ENCODE measurements at regions not wholly inside any gene's neighbourhood (a gene's known extent, or its start where the extent isn't known, plus 50 kb on each side); places are given as distances from the start of the nearest gene placed in this dataset.
"Not testable (repeated sequence)": the region's sequence is repeated elsewhere in the genome, so short reads cannot be mapped to it uniquely, and the experiment has no call there.

DNA sequence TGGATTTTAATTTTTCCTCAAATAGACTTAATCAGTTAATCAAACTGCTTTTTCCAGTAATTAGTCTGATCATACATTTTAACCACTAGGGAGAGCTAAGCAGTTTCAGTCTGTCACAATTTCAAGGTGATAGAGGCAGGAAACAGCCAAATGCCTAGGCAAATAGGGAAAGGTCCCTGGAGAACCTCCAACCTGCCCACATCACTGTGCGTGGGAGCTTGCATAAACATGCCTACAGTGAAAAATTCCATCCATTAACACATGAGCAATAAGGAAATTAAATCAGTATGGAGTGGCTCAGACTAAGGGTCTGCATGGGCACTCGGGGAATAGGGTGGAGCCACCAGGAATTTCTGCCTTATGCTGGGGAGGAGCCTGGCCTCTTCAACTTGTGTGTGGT is 74.6 kb downstream of the AASDHPPT start:
- peak in 1 of 56 donors; percentile 1 for DNase-seq

GRCh38 chr11:106152824-106153223 is 75.4 kb downstream of the AASDHPPT start:
- no peak for DNase-seq

DNA sequence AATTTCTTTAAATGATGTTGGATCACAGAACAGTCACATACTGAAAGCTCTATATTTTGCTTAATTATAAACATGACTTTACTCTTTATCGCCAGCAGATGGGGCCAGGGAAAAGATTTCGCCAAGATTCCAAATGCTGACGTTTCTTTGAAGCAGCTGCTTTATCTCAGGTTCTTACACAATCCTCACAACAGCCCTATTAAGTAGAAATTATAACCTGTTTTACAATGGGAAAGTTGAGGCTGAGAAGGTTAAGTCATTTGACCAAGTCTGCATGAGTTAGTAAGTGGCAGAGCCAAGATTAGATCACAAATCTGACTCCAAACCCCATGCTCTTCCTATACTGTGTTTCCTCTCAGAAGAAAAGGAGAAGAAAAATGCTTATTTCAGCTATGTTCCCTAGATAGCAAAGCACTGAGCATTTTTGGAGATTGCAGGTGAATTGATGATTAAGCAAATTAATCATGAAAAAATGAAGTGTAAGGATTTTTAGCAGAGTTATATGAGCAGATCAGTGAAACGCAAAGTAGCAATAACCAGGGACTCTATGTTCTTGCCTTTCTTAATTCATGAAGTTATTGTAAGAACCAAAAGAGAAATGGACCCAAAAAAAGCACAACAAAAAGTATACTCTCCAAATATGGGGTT is 79.0 kb downstream of the AASDHPPT start:
- DNase-seq: peak in 8 of 56 donors; percentile 1 to 24 (median 12)

GRCh38 chr11:106158406-106158805 is 80.9 kb downstream of the AASDHPPT start:
- DNase-seq: no peak

- no peak for DNase-seq
These were observed 82.4 kb downstream of the AASDHPPT start for GRCh38 chr11:106159836-106160235.

GRCh38 chr11:106160494-106160893 is 83.0 kb downstream of the AASDHPPT start:
- DNase-seq: no peak

GRCh38 chr11:106161775-106162634 is 84.5 kb downstream of the AASDHPPT start:
- DNase-seq: no peak

DNA sequence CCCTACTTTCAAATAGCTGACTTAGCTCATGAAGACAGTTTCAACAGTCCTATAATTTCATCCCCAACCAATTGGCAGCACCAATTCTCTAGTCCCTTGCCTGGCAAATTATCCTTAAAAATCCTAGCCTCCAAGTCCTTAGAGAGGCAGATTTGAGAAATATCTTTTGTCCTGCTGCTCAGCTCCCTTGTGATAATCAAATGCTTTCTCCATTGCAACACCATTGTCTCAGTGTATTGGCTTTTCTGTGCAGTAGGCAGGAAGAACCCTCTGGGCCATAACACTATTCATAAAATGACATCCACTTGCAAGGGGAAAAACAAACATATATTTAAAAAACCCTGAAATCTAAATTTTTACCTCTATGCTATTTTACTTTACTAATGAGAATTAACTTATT is 89.6 kb downstream of the AASDHPPT start:
- no peak for DNase-seq

- DNase-seq: no peak
These were observed 95.0 kb downstream of the AASDHPPT start for GRCh38 chr11:106172386-106172991.

- DNase-seq: no peak
These were observed 95.8 kb downstream of the AASDHPPT start for GRCh38 chr11:106173291-106173690.

- DNase-seq: not testable (repeated sequence)
These were observed 96.5 kb downstream of the AASDHPPT start for GRCh38 chr11:106174003-106174402.

DNA sequence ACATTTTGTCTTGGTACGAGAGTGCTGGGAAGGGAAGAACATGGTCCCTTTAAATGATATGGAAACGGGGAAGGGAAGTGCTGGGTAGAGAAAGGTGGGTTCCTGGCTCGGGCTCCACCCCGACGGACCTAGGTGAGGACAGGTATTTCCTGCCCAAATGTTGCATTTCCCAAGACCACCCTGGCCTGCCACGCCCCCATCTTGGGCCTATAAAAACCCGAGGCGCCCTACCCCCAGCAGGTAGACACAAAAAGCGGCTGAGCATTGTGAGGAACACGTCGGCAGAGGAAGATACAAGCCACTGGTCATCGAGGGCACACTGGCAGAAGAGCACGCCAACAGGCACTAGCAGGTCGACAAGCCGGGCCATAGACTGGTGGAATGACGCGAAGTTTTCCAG is 99.4 kb downstream of the AASDHPPT start:
- DNase-seq: no peak

GRCh38 chr11:106177311-106177710 is 99.8 kb downstream of the AASDHPPT start:
- DNase-seq: no peak

DNA sequence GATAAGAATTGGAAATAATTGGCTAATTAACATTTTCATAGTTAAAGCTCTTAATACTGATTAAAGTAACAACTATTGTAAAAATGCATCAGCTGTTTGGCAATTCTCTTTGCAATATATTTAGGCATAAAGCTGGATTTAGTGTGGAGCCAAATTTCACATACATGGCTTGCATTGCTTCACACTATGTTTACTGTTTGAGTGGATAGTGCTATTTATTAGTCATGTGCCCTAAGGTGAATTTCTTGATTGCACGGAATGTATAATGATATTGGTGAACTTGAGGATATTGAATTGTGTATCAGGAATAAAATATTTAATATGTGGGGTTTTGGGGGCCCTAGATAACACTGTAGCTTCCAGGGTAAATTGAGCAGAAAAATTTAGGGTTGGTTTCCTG is 100.9 kb downstream of the AASDHPPT start:
- no peak for DNase-seq

DNA sequence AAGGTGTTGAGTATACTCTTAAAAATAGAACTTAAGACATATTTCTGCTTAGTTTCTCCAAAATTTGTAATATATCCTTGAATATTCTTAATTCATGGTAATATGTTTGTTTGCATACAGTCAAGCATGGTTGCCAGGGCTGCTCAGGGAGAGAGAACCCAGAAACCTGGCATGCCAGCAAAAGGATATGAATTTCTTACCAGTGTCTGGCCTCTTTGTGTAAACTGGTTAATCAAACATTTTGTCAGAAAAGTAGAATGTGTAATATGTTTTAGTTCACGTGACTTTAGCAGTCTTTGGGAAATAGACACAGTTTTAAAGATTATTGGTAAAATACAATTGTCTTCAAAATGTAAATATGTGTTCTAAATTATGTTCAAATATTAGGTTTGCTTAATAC is 101.6 kb downstream of the AASDHPPT start:
- DNase-seq: no peak

- DNase-seq: no peak
These were observed 109.2 kb downstream of the AASDHPPT start for GRCh38 chr11:106186630-106187029.

GRCh38 chr11:106187860-106188456 is 110.5 kb downstream of the AASDHPPT start:
- DNase-seq: no peak

GRCh38 chr11:106193956-106194355 is 116.5 kb downstream of the AASDHPPT start:
- no peak for DNase-seq

DNA sequence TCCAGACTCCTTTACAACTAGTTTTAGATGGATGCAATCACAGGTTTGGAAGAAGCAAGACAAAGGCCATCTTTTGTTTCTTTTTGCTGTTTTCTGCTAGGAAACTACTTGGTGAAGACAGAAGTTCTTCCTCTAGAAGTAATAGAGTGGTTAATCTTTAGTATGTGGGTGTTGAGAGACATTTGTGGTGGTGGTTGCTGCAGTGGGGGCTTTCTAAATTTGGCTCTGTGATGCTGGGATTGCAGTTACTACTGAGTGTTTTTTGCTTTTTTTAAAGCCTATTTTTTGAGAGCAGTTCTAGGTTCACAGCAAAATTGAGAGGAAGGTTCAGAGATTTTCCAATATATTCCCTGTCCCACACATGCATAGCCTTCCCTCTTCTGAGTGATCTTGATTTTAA is 120.0 kb downstream of the AASDHPPT start:
- DNase-seq: no peak

GRCh38 chr11:106202935-106203620 is 125.6 kb downstream of the AASDHPPT start:
- no peak for DNase-seq

GRCh38 chr11:106208760-106209159 is 131.3 kb downstream of the AASDHPPT start:
- no peak for DNase-seq

Data from amygdala (tissue), 56 donors.